Left lung (tissue), 4 donors: ENCODE measurements at regions not wholly inside any gene's neighbourhood (a gene's known extent, or its start where the extent isn't known, plus 50 kb on each side); places are given as distances from the start of the nearest gene placed in this dataset.
"Not testable (repeated sequence)": the region's sequence is repeated elsewhere in the genome, so short reads cannot be mapped to it uniquely, and the experiment has no call there.

Experiments used
- ATAC-seq: fragments of 200-7000 bp; cut with Tn5 transposase; one replicate; pipeline ENCODE4 v1.9.1; 2020; ENCODE audit warnings: moderate library complexity
- DNase-seq, 4 donors: peaks; one replicate each; pipeline ENCODE4 v3.0.0-alpha.2; 2013 to 2020
- H3K27ac ChIP-seq, 2 donors: fragments of 200-600 bp; sonication (generic) in 1 of 2; one replicate each; pipeline versions ENCODE4 v1.5.0 to v1.8.0; 2020 to 2021
- H3K27me3 ChIP-seq, 2 donors: fragments of 200-600 bp; sonication (generic) in 1 of 2; one replicate each; pipeline versions ENCODE4 v1.5.0 to v1.8.0; 2020 to 2021
- H3K36me3 ChIP-seq, 2 donors: fragments of 200-600 bp; sonication (generic) in 1 of 2; one replicate each; pipeline versions ENCODE4 v1.5.0 to v1.8.0; 2020 to 2021
- H3K4me1 ChIP-seq, 2 donors: fragments of 200-600 bp; one replicate each; pipeline ENCODE4 v1.8.0; 2021
- H3K4me3 ChIP-seq, 2 donors: fragments of 200-600 bp; sonication (generic) in 1 of 2; one replicate each; pipeline versions ENCODE4 v1.5.0 to v1.8.0; 2020 to 2021; ENCODE audit warnings: mild to moderate bottlenecking in 1 of 2
- H3K9me3 ChIP-seq, 2 donors: fragments of 200-600 bp; sonication (generic) in 1 of 2; one replicate each; pipeline versions ENCODE4 v1.5.0 to v1.8.0; 2020 to 2021
- intact Hi-C, 2 donors: fragments of 100-400 bp; cut with DNase I; formaldehyde crosslinking; loops; one replicate each; pipeline versions ENCODE4 v1.11.2 to v1.14.2; 2022
- TF ChIP-seq, protein P1 (sequence below), 2 donors: fragments of 200-600 bp; sonication (generic) in 1 of 2; IDR thresholded peaks; one replicate each; pipeline versions ENCODE4 v1.5.0 to v1.8.0; 2021; ENCODE audit warnings: antibody characterized with exemption in 2 of 2
- donor health status: DM: no; HTN: yes; CAD: no.
- donor health status: DM: no; HTN: no; CAD: no.

DNA sequence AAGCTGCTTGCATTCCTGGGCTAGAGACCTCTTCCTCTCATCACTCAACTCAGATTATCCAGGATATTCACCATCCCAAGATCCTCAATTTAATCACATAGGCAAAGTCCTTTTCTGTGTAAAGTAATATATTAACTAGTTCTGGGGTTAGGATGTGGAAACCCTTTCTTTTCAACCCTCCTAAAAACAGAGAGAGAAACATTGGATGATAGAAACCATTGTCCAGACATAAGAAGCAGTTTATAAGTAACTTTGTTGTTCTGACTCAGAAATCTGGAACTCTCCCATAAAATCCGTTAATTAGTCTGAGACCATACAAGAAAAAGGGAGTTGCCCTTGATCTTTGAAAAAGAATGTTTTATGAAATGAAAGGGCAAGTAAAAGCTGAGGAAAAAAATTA, 817.1 kb upstream of the CDH9 start:
- intact Hi-C loops = no loop called here
- Histone ChIP-seq H3K4me1 (no peaks in the 10 kb centered on the region), H3K36me3 (no peaks in the 10 kb centered on the region), H3K27me3 (no peaks in the 10 kb centered on the region), H3K27ac (no peak overlapping the region), H3K4me3 (no peak overlapping the region), H3K9me3 (peaks cover 0 to 9% of the 10 kb centered on the region in 2 donors)
- no peak for ATAC-seq
- TF ChIP-seq, protein P1, sequence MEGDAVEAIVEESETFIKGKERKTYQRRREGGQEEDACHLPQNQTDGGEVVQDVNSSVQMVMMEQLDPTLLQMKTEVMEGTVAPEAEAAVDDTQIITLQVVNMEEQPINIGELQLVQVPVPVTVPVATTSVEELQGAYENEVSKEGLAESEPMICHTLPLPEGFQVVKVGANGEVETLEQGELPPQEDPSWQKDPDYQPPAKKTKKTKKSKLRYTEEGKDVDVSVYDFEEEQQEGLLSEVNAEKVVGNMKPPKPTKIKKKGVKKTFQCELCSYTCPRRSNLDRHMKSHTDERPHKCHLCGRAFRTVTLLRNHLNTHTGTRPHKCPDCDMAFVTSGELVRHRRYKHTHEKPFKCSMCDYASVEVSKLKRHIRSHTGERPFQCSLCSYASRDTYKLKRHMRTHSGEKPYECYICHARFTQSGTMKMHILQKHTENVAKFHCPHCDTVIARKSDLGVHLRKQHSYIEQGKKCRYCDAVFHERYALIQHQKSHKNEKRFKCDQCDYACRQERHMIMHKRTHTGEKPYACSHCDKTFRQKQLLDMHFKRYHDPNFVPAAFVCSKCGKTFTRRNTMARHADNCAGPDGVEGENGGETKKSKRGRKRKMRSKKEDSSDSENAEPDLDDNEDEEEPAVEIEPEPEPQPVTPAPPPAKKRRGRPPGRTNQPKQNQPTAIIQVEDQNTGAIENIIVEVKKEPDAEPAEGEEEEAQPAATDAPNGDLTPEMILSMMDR (IDR thresholded peaks at IDR 0.05) = no peak
- no peak for DNase-seq

DNA sequence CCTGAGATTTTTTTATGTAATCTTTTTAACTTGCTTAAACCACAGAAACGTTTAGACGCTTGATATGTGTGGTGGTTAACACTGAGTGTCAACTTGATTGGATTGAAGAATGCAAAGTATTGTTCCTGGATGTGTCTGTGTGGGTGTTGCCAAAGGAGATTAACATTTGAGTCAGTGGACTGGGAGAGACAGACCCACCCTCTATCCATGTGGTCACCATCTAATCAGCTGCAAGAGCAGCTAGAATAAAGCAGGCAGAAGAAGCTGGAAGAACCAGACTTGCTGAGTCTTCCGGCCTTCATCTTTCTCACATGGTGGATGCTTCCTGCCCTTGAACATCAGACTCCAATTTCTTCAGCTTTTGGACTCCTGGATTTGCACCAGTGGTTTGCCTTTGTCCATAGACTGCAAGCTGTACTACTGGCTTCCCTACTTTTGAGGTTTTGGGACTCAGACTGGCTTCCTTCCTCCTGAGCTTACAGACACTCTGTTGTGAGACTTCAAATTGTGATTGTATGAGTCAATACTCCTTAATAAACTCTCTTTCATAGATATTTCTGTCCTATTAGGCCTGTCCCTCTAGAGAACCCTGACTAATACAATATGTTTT, 816.0 kb upstream of the CDH9 start:
- DNase-seq = no peak
- intact Hi-C loops = no loop called here

DNA sequence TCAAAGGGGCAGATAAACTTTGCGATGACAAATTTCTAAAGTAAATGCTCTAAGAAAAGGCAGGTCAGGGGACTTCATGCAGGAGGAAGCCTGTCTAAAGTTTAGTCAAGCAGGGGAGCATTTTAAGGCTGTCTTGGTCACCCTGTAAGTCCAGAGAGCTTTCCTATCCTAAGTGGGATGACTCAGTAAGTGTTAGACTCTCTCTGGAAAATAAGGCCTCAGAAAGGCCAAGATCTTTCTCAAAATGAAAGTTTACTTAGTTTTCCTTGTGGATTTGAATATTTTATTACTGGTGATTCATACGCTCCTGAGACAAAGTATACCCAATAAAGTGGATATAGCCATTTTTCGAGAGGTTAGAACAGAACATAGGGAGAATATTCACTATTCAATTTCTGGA, 806.9 kb upstream of the CDH9 start:
- no peak overlapping the region for H3K4me3 ChIP-seq
- H3K27me3 ChIP-seq = no peaks in the 10 kb centered on the region
- no peak overlapping the region for H3K27ac ChIP-seq
- H3K4me1 ChIP-seq = no peaks in the 10 kb centered on the region
- no peak for DNase-seq
- peaks cover 0 to 6% of the 10 kb centered on the region in 2 donors for H3K9me3 ChIP-seq
- TF ChIP-seq, protein P1 (IDR thresholded peaks at IDR 0.05) = no peak
- H3K36me3 ChIP-seq = no peaks in the 10 kb centered on the region
- intact Hi-C loops = no loop called here
- ATAC-seq = no peak

More for the DNA sequence above, 816.0 kb upstream of the CDH9 start:
- ATAC-seq = no peak
- Histone ChIP-seq H3K27me3 (no peaks in the 10 kb centered on the region), H3K4me3 (no peak overlapping the region), H3K27ac (no peak overlapping the region), H3K36me3 (no peaks in the 10 kb centered on the region), H3K9me3 (peaks cover 0 to 8% of the 10 kb centered on the region in 2 donors), H3K4me1 (no peaks in the 10 kb centered on the region)
- TF ChIP-seq, protein P1 (IDR thresholded peaks at IDR 0.05) = no peak

DNA sequence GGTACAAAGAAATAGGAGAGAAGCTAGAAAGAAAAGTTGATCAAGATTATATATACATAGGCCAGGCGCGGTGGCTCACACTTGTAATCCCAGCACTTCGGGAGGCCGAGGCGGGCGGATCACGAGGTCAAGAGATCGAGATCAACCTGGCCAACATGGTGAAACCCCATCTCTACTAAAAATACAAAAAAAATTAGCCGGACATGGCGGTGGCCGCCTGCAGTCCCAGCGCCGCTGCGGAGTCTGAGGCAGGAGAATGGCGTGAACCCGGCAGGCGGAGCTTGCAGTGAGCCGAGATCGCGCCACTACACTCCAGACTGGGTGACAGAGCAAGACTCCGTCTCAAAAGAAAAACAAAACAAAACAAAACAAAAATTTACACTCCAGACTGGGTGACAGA, 798.3 kb upstream of the CDH9 start:
- DNase-seq = peak in 1 of 4 donors; percentile 57
- H3K27me3 ChIP-seq, H3K27ac ChIP-seq, intact Hi-C loops, H3K4me3 ChIP-seq, H3K4me1 ChIP-seq, ATAC-seq, H3K36me3 ChIP-seq: not testable (repeated sequence)
- peaks cover 0 to 18% of the 10 kb centered on the region in 2 donors for H3K9me3 ChIP-seq

DNA sequence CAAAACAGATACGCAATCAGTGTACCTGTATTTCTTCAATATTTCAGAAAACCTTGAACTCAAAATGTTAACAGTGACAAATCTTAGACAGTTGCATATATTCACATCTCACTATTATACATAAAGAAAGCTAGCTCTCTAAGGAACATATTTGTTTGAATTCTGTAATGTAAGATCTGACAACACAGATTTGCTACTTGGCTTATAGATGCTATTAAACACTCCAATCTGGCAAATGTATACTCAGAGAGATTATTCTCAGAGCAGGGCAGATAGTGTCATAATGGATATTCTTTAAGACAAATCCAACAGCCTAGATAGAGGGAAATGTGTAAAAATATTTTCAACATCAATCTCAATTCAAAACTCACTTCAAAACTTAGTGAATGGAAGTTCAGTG, 794.5 kb upstream of the CDH9 start:
- no peaks in the 10 kb centered on the region for H3K4me1 ChIP-seq
- no peak for ATAC-seq
- H3K36me3 ChIP-seq = no peaks in the 10 kb centered on the region
- no peak overlapping the region for H3K27ac ChIP-seq
- intact Hi-C loops = no loop called here
- no peak for DNase-seq
- no peaks in the 10 kb centered on the region for H3K27me3 ChIP-seq
- TF ChIP-seq, protein P1 (IDR thresholded peaks at IDR 0.05) = no peak
- peaks cover 0 to 22% of the 10 kb centered on the region in 2 donors for H3K9me3 ChIP-seq
- no peak overlapping the region for H3K4me3 ChIP-seq

DNA sequence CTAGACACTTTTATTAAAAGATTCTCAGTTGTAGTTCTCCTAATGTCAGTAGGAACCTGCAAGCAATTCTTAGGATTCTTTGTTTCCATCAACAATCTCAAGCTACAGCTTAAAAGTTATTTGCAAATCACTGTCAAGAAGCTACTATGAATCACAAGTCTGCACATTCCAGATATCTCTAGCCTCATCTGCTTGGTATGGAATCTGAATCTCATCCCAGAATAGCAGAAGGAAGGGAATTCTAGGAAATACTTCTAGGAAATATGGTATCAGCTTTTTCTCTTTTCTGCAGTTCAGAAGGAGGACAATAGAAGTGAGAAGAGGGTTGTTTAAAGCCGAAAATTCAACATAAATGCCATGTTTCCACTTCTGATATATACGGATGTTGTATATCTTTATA, 792.2 kb upstream of the CDH9 start:
- Histone ChIP-seq H3K27me3 (no peaks in the 10 kb centered on the region), H3K27ac (no peak overlapping the region), H3K4me1 (no peaks in the 10 kb centered on the region), H3K4me3 (no peak overlapping the region), H3K9me3 (peaks cover 0 to 14% of the 10 kb centered on the region in 2 donors), H3K36me3 (no peaks in the 10 kb centered on the region)
- ATAC-seq (no peak), DNase-seq (no peak)
- intact Hi-C loops = no loop called here
- TF ChIP-seq, protein P1 (IDR thresholded peaks at IDR 0.05) = no peak
